ENCODE measurements at regions not wholly inside any gene's neighbourhood (a gene's known extent, or its start where the extent isn't known, plus 50 kb on each side); places are given as distances from the start of the nearest gene placed in this dataset.

GRCh38 chr4:23034731-23035130 lies 342.0 kb downstream of the GBA3 start:
- TF ChIP-seq RFX5 (IDR thresholded peaks at IDR 0.05; ENCODE audit: low read depth, low read length): no peak
- no peak for TF ChIP-seq USF2 (IDR thresholded peaks at IDR 0.05; ENCODE audit: low read depth, low read length)
- no peak for TF ChIP-seq MXI1 (IDR thresholded peaks at IDR 0.05; ENCODE audit: borderline replicate concordance, low read depth, low read length)
- H4K8ac ChIP-seq (ENCODE audit: low read depth in 2 of 2, low read length in 2 of 2): no peak overlapping the region
- no TSS peak for BruUV-seq (replicated peaks)
- H3K9ac ChIP-seq (ENCODE audit: low read depth, low read length): no peak overlapping the region
- no peak overlapping the region for H2AK5ac ChIP-seq (ENCODE audit: low read depth, low read length)
- H3K9me1 ChIP-seq (ENCODE audit: insufficient read depth, low read length): no peaks in the 10 kb centered on the region
- H3K27ac ChIP-seq (ENCODE audit: insufficient read depth, low read length): no peak overlapping the region
- ChIA-PET CTCF (no interaction called here), POLR2A (ENCODE audit: unreplicated experiment) (no interaction called here)
- no peak overlapping the region for H3K18ac ChIP-seq (ENCODE audit: low read depth, low read length)
- no peak overlapping the region for H3K4ac ChIP-seq (ENCODE audit: low read depth, low read length)
- no peak for ATAC-seq (ENCODE audit: low read depth)
- no peak overlapping the region for H3K14ac ChIP-seq (replicated peaks; ENCODE audit: low read depth, low read length)
- dilution Hi-C loops (cut with HindIII; ENCODE audit: low sequenced_read_pairs, unreplicated experiment) (no loop called here), in situ Hi-C loops (cut with MboI; ENCODE audit: low sequenced_read_pairs) (no loop called here), intact Hi-C loops (cut with micrococcal nuclease) (no loop called here)
- no peaks in the 10 kb centered on the region for H3K79me1 ChIP-seq (ENCODE audit: low read depth in 1 of 2, low read length in 2 of 2)
- no peak overlapping the region for H3K56ac ChIP-seq (ENCODE audit: extremely low read depth, insufficient read depth, low read length)
- H3K9me3 ChIP-seq (ENCODE audit: control insufficient read depth, insufficient read depth, low read length): peaks cover 9% of the 10 kb centered on the region; the same call in 1 of the 2 replicates
- no peak for DNase-seq
- H2BK20ac ChIP-seq (ENCODE audit: low read depth, low read length): no peak overlapping the region
- H2BK15ac ChIP-seq (ENCODE audit: low read depth, low read length): no peak overlapping the region
- H4K91ac ChIP-seq (ENCODE audit: insufficient read depth, low read depth, low read length): no peak overlapping the region
- no peak overlapping the region for H2BK120ac ChIP-seq (ENCODE audit: low read depth, low read length)
- no peak overlapping the region for H2BK5ac ChIP-seq (ENCODE audit: low read depth, low read length, poor library complexity, severe bottlenecking)
- no peak overlapping the region for H3K4me2 ChIP-seq (ENCODE audit: low read depth, low read length)
- H3K4me3 ChIP-seq (ENCODE audit: insufficient read depth, low read depth, low read length): no peak overlapping the region
- no peaks in the 10 kb centered on the region for H3K27me3 ChIP-seq (ENCODE audit: control insufficient read depth, insufficient read depth, low read length)
- H2AFZ ChIP-seq (replicated peaks; ENCODE audit: low read length, poor library complexity): no peak overlapping the region
- H3K4me1 ChIP-seq (ENCODE audit: control insufficient read depth, insufficient read depth, low read length): no peaks in the 10 kb centered on the region
- no peaks in the 10 kb centered on the region for H3K36me3 ChIP-seq (ENCODE audit: control insufficient read depth, insufficient read depth, low read length)
- H3K23ac ChIP-seq (ENCODE audit: low read depth, low read length): no peak overlapping the region
- H4K5ac ChIP-seq (ENCODE audit: low read depth, low read length): no peak overlapping the region
- H4K20me1 ChIP-seq (ENCODE audit: insufficient read depth, low read length): no peaks in the 10 kb centered on the region
- H2AK9ac ChIP-seq (replicated peaks; ENCODE audit: low read depth, low read length, poor library complexity): no peak overlapping the region
